ENCODE measurements at regions not wholly inside any gene's neighbourhood (a gene's known extent, or its start where the extent isn't known, plus 50 kb on each side); places are given as distances from the start of the nearest gene placed in this dataset.

- peak; percentile 8 for DNase-seq (ENCODE audit: low read depth, low spot score)
Observed at GRCh38 chr21:38740090-38740489, 65.6 kb upstream of the ETS2 start.

- peak; percentile 14 for DNase-seq (ENCODE audit: low read depth, low spot score)
Observed at GRCh38 chr21:38741092-38741949, 64.4 kb upstream of the ETS2 start.

GRCh38 chr21:38741950-38742256 is 63.8 kb upstream of the ETS2 start:
- DNase-seq (ENCODE audit: low read depth, low spot score): no peak

DNA sequence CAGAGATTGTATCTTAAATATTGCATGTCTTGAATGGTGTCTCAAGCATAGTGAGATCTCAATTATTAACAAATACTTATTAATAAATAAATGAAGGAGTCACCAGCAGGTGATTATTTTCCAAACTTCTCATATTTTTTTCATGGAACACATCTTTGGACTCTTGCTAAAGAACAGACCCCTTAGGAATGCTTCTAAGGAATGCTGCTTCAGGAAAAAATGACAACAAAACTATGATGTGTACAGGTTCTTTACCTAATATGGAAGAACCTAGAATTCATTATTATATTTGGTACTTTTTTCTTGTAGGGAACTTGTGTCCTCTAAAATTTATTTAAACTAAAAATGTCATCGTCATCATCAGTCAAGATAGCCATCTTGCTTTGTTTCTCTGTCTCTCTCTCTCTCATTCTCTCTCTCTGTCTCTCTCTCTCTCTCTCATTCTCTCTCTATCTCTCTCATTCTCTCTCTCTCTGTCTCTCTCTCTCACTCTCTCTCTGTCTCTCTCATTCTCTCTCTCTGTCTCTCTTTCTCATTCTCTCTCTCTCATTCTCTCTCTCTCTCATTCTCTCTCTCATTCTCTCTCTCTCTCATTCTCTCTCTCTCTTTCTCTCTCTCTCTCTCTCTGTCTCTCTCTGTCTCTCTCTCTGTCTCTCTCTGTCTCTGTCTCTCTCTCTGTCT is 63.0 kb upstream of the ETS2 start:
- DNase-seq (ENCODE audit: low read depth, low spot score): no peak

GRCh38 chr21:38743772-38744529 is 61.8 kb upstream of the ETS2 start:
- DNase-seq (ENCODE audit: low read depth, low spot score): no peak

DNA sequence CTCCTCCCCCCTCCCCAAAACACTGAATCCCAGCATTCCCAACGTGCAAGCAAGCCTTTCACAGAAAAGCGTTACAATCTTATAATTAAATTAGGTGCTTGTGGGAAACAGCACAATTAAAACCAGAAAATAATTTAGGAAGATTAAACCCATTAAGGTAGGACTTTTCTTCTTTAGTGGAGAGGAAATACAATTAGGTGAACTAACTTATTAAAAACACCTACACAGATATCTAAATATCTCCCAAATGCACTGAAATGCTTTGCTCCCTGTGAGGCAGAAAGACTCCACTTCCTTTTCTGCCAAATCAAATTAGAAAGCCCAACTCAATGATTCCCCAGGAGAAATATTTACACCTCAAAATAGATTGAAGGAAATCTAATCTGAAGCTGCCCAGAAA is 60.9 kb upstream of the ETS2 start:
- no peak for DNase-seq (ENCODE audit: low read depth, low spot score)

DNA sequence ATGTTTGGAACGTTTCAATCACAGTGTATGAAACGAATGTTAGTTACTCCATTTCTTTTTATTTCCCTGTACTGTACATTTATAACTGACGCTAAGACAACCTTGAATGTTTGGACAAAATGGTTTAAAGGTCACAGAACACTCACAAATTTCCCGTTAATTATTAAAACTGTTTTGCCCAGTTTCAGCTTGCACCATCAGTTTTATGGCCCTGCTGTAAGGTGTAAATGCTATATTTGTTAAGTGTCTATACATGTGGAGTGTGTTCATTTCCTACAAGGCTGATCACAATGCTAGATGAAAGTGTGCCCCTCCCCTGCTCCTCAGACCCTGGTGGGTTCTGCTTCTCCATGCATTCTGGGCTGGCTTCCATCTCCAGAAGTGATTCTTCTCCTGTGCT is 57.9 kb upstream of the ETS2 start:
- no peak for DNase-seq (ENCODE audit: low read depth, low spot score)

DNA sequence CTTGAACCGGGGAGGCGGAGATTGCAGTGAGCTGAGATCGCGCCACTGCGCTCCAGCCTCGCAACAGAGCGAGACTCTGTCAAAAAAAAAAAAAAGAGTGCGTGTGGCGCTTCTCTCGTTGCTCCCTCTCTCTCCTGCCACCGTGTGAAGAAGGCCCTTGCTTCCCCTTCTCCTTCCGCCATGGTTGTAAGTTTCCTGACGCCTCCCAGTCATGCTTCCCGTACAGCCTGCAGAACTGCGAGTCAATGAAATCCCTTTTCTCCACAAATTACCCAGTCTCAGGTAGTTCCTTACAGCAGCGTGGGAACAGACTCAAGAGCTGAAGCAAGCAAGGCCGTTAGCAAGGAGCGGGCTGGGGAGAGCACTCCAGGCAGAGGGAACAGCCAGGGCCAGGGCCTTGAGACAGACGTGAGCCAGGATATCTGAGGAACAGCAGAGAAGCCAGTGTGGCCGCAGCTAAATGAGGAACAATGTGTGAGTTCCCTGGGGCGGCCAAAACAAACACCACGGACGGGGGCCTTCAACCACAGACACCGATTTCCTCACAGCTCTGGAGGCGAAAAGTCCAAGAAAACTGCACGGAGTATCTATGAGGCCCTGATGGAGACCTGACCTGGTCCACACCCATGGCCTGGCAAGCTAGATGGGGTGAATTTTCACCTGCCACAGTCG is 54.2 kb upstream of the ETS2 start:
- peak; percentile 82 for DNase-seq (ENCODE audit: low read depth, low spot score)

DNA sequence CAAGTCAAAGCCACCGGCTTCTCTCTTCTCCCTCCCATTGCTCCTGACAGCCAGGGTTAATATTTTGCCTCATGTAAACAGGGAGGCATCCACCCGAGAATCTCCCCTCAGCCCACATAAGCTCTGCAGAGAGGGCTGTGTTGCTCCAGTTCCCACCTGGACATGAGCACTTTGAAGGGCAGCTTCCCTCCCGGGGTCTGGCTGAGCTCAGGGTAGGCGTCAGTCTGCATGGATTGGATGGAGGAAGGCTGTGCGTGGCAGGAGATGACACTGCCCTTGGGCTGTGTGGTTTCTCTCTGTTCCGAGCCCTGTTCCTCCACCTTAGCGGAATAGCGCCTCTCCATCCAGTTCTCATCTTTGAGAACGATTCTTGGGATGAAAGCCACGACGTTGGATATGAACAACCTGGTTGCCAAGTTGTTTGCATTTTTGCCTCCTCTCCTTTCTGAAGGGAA is 53.7 kb upstream of the ETS2 start:
- no peak for DNase-seq (ENCODE audit: low read depth, low spot score)

GRCh38 chr21:38753114-38753513 is 52.6 kb upstream of the ETS2 start:
- DNase-seq (ENCODE audit: low read depth, low spot score): no peak

- DNase-seq (ENCODE audit: low read depth, low spot score): no peak
Observed at GRCh38 chr21:38753557-38753971, 52.2 kb upstream of the ETS2 start.

All from astrocyte of the hippocampus (primary cell).